ENCODE measurements at regions not wholly inside any gene's neighbourhood (a gene's known extent, or its start where the extent isn't known, plus 50 kb on each side); places are given as distances from the start of the nearest gene placed in this dataset.

DNA sequence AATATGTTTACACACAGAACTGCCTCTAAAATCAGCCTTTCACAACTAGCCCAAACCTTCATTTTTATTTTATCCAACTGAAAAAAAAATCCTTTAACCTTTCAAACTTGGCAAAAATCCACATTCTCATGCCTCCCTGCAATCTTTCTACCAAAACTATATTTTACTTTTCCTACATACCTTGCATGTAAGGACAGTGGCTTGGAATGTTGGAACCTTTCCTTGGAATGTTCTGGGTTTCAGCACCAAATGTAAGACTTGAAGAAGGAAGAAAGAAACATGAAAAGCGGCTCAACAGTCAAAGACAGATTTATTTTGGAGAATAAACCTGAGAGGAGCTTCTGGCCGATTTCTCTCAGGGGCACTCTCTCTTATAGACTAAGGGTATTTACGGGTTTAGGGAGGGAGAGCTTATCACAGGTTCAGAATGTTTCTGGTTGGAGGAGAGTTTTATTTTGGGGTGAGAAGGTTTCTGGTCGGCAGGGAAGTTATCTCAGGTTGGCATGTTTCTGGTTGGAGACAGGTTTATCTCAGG, 79.7 kb downstream of the RRM2 start:
- DNase-seq, result no peak
- Histone ChIP-seq H3K9me3 (ENCODE audit: control insufficient read depth, low read length) (no peaks in the 10 kb centered on the region), H3K4me1 (ENCODE audit: control insufficient read depth, insufficient read depth, low read length) (no peaks in the 10 kb centered on the region), H3K4me3 (ENCODE audit: low read length) (no peak overlapping the region), H3K27ac (ENCODE audit: low read length) (no peak overlapping the region), H3K27me3 (ENCODE audit: control insufficient read depth, insufficient read depth) (no peaks in the 10 kb centered on the region)
- no peak for ATAC-seq
- intact Hi-C loops (cut with DNase I), result no loop called here
- 70% methylated on average over 4 of the region's 4 CpGs for WGBS

DNA sequence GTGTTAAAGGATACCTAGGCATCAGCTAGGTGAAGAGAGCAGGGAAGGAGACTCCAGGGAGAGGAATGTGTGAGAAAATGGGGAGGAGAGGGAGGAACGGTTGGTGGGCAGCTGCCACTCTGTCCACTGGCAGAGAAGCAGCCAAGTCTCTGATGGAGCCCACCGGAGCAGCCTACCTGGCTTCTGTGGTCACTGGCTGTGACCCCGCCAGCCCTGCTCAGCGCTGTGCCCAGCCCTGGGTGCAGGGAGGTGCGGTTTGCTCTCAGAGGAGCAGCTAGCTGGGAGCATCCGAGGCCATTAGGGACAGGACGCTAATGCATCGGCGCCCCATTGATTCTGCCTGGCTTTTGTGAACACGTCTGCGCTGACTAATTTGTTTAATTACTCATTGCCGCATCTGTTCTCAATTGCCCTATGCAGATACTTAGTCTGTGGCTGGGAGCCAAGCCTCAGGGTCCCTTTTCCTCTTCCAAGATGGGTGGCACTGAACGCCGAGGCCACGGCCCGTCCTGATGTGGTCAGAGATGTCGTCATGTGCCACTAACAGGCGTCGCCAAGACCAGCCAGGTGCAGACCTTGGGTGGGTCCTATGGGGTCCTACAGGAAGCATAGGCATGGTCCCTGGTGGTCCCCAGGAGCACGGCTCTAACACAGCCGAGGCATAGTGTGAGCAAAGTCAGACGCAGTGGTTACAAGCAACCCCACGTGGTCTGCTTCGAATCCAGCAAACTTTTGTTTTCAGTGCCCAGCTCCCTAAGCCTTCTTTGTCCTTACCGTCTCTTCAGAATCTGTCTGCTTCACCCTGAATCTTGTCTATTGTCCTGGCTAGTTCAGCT, 82.0 kb downstream of the RRM2 start:
- H3K27me3 ChIP-seq (ENCODE audit: control insufficient read depth, insufficient read depth), result no peaks in the 10 kb centered on the region
- H3K27ac ChIP-seq (ENCODE audit: low read length), result no peak overlapping the region
- H3K9me3 ChIP-seq (ENCODE audit: control insufficient read depth, low read length), result no peaks in the 10 kb centered on the region
- no peak for DNase-seq
- H3K4me1 ChIP-seq (ENCODE audit: control insufficient read depth, insufficient read depth, low read length), result no peaks in the 10 kb centered on the region
- intact Hi-C loops (cut with DNase I), result no loop called here
- H3K4me3 ChIP-seq (ENCODE audit: low read length), result no peak overlapping the region
- ATAC-seq, result no peak
- 90% methylated on average over 25 of the region's 25 CpGs for WGBS

DNA sequence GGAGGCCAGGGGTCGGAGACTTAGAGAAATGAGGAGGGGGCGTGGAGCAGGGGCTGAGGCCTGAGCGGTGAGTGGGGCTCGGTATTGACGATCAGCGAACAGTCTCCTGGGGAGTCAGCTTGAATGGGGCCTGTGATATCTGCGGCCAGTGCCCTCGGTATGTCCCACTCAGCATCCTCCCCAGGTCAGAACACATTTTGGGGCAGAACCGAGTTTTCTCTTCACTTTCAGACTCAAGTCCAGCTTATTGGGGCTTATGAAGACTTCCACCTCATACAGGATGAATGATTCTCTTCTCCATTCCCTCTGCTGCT, 82.6 kb downstream of the RRM2 start:
- DNase-seq (no peak), ATAC-seq (no peak)
- intact Hi-C loops (cut with DNase I), result no loop called here
- no peaks in the 10 kb centered on the region for H3K9me3 ChIP-seq (ENCODE audit: control insufficient read depth, low read length)
- no peak overlapping the region for H3K27ac ChIP-seq (ENCODE audit: low read length)
- H3K27me3 ChIP-seq (ENCODE audit: control insufficient read depth, insufficient read depth), result no peaks in the 10 kb centered on the region
- 92% methylated on average over 9 of the region's 9 CpGs for WGBS
- no peaks in the 10 kb centered on the region for H3K4me1 ChIP-seq (ENCODE audit: control insufficient read depth, insufficient read depth, low read length)
- no peak overlapping the region for H3K4me3 ChIP-seq (ENCODE audit: low read length)

DNA sequence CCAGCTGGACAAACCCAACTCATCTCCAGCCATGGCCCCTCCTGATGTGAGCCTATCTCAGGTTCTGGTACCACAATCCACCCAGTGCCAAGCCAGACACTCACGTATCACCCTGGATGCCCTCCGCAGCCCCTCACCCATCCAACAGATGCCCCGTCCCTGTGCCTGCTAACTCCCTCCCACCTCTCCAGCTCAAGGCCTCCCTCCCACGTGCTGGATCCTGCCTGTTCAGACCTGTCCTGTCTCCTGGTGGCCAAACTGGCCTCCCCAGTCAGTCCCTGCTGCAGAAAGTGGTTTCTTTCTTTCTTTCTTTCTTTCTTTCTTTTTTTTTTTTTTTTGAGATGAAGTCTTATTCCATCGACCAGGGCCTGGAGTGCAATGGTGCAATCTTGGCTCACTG, 86.2 kb downstream of the RRM2 start:
- H3K27ac ChIP-seq (ENCODE audit: low read length), result no peak overlapping the region
- WGBS, result 96% methylated on average over 5 of the region's 5 CpGs
- no peaks in the 10 kb centered on the region for H3K27me3 ChIP-seq (ENCODE audit: control insufficient read depth, insufficient read depth)
- no peak for ATAC-seq
- no peak for DNase-seq
- no peaks in the 10 kb centered on the region for H3K9me3 ChIP-seq (ENCODE audit: control insufficient read depth, low read length)
- no peak overlapping the region for H3K4me3 ChIP-seq (ENCODE audit: low read length)
- intact Hi-C loops (cut with DNase I), result no loop called here
- no peaks in the 10 kb centered on the region for H3K4me1 ChIP-seq (ENCODE audit: control insufficient read depth, insufficient read depth, low read length)

DNA sequence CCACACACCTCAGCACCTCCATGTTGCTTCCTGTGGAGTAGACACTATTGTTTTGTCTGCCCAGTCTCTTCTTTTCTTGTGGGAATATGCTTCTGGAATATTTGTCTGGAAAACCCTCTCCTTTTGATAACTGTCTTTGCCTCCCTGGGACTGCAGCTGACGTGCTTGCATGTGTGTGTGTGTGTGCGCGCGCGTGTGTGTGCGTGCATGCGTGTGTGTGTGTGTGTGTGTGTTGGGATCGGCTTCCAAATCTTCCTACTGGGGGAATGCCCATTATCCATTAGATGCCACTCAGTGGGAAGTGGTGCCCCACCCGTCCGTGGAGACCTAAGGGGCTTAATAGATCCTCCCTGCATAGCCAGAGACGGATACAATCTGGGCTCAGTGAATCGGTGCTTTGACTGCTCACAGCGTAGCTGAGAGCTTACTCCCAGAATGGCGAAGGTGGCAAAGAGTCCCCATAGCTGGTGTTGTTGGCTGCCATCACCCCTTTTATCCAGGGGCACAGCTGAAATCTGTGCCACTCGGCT, 86.9 kb downstream of the RRM2 start:
- no peak overlapping the region for H3K4me3 ChIP-seq (ENCODE audit: low read length)
- DNase-seq (no peak), ATAC-seq (no peak)
- WGBS, result 89% methylated on average over 15 of the region's 15 CpGs
- H3K27me3 ChIP-seq (ENCODE audit: control insufficient read depth, insufficient read depth), result no peaks in the 10 kb centered on the region
- no peaks in the 10 kb centered on the region for H3K4me1 ChIP-seq (ENCODE audit: control insufficient read depth, insufficient read depth, low read length)
- intact Hi-C loops (cut with DNase I), result no loop called here
- H3K9me3 ChIP-seq (ENCODE audit: control insufficient read depth, low read length), result no peaks in the 10 kb centered on the region
- H3K27ac ChIP-seq (ENCODE audit: low read length), result no peak overlapping the region

DNA sequence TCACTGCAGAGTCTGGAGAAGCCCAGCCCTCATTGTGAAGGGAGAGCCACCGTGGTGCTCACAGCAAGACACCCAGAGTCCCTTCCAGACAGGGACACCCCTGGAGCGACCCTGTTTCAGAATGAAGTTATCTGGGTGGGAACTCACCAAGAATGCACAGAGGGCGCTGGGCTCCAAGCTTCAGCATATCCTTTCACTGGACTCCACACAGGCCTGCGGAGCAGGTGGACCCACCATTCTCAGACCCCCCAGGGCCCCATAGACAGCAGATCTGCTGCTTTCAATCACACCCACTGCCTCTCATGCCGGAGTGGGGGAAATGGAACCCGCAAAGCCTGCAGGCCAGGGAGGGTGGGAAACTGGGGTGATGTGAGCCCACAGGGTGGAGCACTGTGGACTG, 87.8 kb downstream of the RRM2 start:
- Histone ChIP-seq H3K4me1 (ENCODE audit: control insufficient read depth, insufficient read depth, low read length) (no peaks in the 10 kb centered on the region), H3K4me3 (ENCODE audit: low read length) (no peak overlapping the region), H3K9me3 (ENCODE audit: control insufficient read depth, low read length) (no peaks in the 10 kb centered on the region), H3K27me3 (ENCODE audit: control insufficient read depth, insufficient read depth) (no peaks in the 10 kb centered on the region), H3K27ac (ENCODE audit: low read length) (no peak overlapping the region)
- 97% methylated on average over 6 of the region's 6 CpGs for WGBS
- intact Hi-C loops (cut with DNase I), result no loop called here
- no peak for DNase-seq
- no peak for ATAC-seq

DNA sequence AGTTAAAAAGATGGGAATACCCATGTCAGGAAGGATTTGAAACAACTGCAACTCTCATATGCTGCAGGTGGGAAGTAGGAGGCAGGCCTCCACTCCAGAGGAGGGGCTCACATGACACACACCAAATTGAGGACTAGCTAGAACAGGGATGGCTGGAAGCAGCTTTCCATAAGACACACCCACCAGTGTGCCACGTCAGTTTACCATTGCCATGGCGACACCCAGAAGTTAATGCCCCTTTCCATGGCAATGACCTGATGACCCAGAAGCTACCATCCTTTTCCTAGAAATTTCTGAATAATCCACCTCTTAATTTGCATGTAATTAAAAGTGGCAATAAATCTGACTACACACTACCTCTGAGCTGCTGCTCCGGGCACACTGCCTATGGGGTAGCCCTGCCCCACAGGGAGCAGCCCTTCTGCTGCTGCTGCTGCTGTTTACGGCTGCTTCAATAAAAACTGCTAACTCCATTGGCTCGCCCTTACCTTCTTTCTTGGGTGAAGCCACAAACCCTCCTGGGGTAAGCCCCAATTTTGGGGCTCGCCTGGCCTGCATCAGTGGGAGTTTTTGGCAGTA, 89.4 kb downstream of the RRM2 start:
- intact Hi-C loops (cut with DNase I), result no loop called here
- H3K9me3 ChIP-seq (ENCODE audit: control insufficient read depth, low read length), result no peaks in the 10 kb centered on the region
- H3K27ac ChIP-seq (ENCODE audit: low read length), result no peak overlapping the region
- ATAC-seq, result no peak
- DNase-seq, result no peak
- WGBS, result 97% methylated on average over 6 of the region's 6 CpGs
- H3K4me3 ChIP-seq (ENCODE audit: low read length), result no peak overlapping the region
- no peaks in the 10 kb centered on the region for H3K4me1 ChIP-seq (ENCODE audit: control insufficient read depth, insufficient read depth, low read length)
- H3K27me3 ChIP-seq (ENCODE audit: control insufficient read depth, insufficient read depth), result no peaks in the 10 kb centered on the region

DNA sequence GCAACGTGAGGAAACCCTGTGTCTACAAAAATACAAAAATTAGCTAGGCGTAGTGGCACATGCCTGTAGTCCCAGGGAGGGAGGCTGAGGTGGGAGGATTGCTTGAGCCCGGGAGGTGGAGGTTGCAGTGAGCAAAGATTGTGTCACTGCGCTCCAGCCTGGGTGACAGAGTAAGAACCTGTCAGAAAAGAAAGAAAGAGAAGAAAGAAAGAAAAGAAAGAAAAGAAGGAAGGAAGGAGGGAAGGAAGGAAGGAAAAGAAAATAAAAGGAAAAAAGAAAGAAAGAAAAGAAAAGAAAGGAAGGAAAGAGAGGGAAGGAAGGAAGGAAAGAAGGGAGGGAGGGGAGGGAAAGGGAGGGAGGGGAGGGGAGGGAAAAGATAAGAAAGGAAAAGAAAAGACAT, 89.9 kb upstream of the HPCAL1 start:
- H3K4me1 ChIP-seq (ENCODE audit: control insufficient read depth, insufficient read depth, low read length), result no peaks in the 10 kb centered on the region
- intact Hi-C loops (cut with DNase I), result no loop called here
- no peak overlapping the region for H3K27ac ChIP-seq (ENCODE audit: low read length)
- H3K9me3 ChIP-seq (ENCODE audit: control insufficient read depth, low read length), result no peaks in the 10 kb centered on the region
- no peaks in the 10 kb centered on the region for H3K27me3 ChIP-seq (ENCODE audit: control insufficient read depth, insufficient read depth)
- WGBS, result 94% methylated on average over 4 of the region's 4 CpGs
- H3K4me3 ChIP-seq (ENCODE audit: low read length), result no peak overlapping the region
- DNase-seq (no peak), ATAC-seq (no peak)

DNA sequence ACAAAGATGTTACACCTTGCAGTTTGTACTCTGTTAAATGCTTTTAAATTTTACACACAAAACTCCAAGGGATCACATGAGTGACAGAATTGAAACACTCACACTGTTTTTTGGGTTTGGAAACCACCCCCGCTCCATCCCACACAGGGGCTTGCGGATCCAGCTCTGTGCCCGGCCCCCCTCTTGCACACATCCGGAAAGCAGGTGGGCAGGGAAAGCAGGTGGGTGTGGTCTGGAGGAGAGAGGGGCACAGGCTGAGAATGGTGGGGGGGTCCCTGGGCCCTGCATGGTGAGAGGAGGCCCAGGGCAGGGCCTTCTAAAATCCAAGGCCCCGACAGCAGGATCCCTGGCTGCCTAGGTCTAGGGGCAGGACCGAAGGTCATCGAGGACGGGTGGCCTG, 88.5 kb upstream of the HPCAL1 start:
- Histone ChIP-seq H3K27ac (ENCODE audit: low read length) (no peak overlapping the region), H3K27me3 (ENCODE audit: control insufficient read depth, insufficient read depth) (no peaks in the 10 kb centered on the region), H3K4me1 (ENCODE audit: control insufficient read depth, insufficient read depth, low read length) (no peaks in the 10 kb centered on the region), H3K4me3 (ENCODE audit: low read length) (no peak overlapping the region), H3K9me3 (ENCODE audit: control insufficient read depth, low read length) (no peaks in the 10 kb centered on the region)
- 90% methylated on average over 8 of the region's 8 CpGs for WGBS
- DNase-seq (no peak), ATAC-seq (no peak)
- intact Hi-C loops (cut with DNase I), result no loop called here

DNA sequence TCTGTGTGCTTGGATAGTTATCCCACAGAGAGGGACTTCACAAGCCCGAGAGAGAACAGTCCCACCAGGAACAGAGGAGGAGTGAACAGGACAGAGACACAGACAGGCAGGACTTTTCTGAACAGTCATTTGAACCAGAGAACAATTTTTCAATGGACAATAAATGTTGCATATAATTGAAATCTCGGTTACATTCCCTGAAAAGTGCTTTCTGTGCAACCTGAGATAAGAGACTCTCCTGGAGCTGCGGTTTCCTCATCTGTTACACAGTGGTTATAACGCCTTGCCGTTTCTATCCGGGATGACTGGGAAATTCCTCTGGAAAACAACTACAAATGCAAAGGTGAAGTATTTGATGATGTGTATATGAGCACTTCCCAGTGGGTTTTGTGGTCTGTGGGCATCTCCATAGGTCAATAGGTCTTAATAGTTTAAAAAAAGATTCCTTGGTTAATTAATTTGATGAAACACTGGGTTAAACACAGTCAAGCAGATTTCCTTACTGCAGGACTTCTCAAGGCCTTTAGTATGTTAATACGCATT, 87.2 kb upstream of the HPCAL1 start:
- Histone ChIP-seq H3K27ac (ENCODE audit: low read length) (no peak overlapping the region), H3K4me1 (ENCODE audit: control insufficient read depth, insufficient read depth, low read length) (no peaks in the 10 kb centered on the region), H3K4me3 (ENCODE audit: low read length) (no peak overlapping the region), H3K9me3 (ENCODE audit: control insufficient read depth, low read length) (no peaks in the 10 kb centered on the region), H3K27me3 (ENCODE audit: control insufficient read depth, insufficient read depth) (no peaks in the 10 kb centered on the region)
- 93% methylated on average over 7 of the region's 7 CpGs for WGBS
- no peak for DNase-seq
- intact Hi-C loops (cut with DNase I), result no loop called here
- no peak for ATAC-seq

DNA sequence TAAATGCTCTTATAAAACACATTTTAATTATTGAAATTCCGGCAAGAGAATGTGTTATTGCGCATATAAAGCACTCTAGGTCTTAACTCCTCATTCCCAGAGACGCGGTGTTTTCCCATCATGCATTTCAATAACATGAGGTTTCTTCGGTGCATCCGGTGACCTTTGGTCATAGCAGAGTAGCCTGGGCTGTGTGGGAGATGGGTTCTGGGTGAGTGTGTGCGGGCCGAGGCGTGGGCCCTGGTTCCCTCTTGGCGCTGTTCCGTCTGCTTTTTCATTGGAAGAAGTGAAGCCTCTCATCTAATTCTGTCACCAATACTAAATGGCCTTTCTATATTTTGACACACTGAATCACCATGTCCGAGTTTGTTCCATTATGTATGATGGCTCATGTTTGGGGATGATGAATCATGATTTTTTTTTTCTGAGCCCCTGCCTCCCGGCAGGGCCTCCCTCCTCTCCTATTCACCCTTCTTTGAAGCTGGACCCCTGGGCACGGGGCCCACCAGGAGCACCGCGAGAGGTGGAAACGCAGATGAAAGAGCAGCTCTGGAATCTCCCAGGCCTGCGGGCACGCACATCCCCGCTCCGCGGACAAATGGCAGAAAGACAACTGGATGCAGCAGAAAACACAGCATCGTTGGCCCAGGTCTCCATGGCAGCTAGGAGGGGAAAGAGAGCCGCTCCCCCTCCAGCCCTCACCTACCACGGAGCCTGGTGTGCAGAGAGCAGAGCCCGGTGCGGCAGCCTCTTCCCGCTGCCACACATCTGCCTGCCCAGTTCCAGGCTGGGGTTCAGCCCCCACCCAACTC, 85.8 kb upstream of the HPCAL1 start:
- WGBS, result 90% methylated on average over 28 of the region's 28 CpGs
- Histone ChIP-seq H3K27ac (ENCODE audit: low read length) (no peak overlapping the region), H3K4me3 (ENCODE audit: low read length) (no peak overlapping the region), H3K27me3 (ENCODE audit: control insufficient read depth, insufficient read depth) (no peaks in the 10 kb centered on the region), H3K4me1 (ENCODE audit: control insufficient read depth, insufficient read depth, low read length) (no peaks in the 10 kb centered on the region), H3K9me3 (ENCODE audit: control insufficient read depth, low read length) (no peaks in the 10 kb centered on the region)
- DNase-seq, result no peak
- intact Hi-C loops (cut with DNase I), result no loop called here
- no peak for ATAC-seq

Data from right cardiac atrium (tissue), 5 donors.